HEK293 (cell line): ENCODE measurements at regions not wholly inside any gene's neighbourhood (a gene's known extent, or its start where the extent isn't known, plus 50 kb on each side); places are given as distances from the start of the nearest gene placed in this dataset.

Experiments
- CTCF ChIA-PET: fragments of 350-600 bp; formaldehyde crosslinking; extraction: SDS; loops from one replicate; lab custom pipeline; 2021; ENCODE audit warnings: antibody characterized with exemption; lab: Yijun Ruan, JAX
- POLR2A ChIA-PET: fragments of 300-600 bp; formaldehyde crosslinking; extraction: SDS; loops from one replicate; lab custom pipeline; 2020; ENCODE audit warnings: antibody characterized with exemption, inconsistent platforms; lab: Yijun Ruan, JAX
- H3K27ac ChIP-seq: fragments of 200-500 bp; sonication (Bioruptor generic); 2 replicates; pipeline ENCODE4 v1.5.1; 2014; ENCODE audit warnings: low read depth, low read length, control low read depth, inconsistent platforms; ENCODE audit errors: extremely low read depth
- H3K36me3 ChIP-seq, 2 experiments: fragments of 200-500 bp in 1 of 2; sonication (Bioruptor generic) in 1 of 2; 1 replicate in 1 of 2; 2 replicates in 1 of 2; pipeline ENCODE4 v1.5.1; 2014 to 2017; ENCODE audit warnings: inconsistent platforms in 2 of 2, low read length in 2 of 2; ENCODE audit not compliant: control insufficient read depth in 2 of 2, insufficient read depth in 1 of 2
- H3K4me1 ChIP-seq: fragments of 200-500 bp; sonication (Bioruptor generic); 2 replicates; pipeline ENCODE4 v1.5.1; 2014; ENCODE audit warnings: mild to moderate bottlenecking, low read length, inconsistent platforms; ENCODE audit not compliant: control insufficient read depth, insufficient read depth
- H3K4me3 ChIP-seq: 2 replicates; pipeline ENCODE4 v1.5.1; 2011; ENCODE audit warnings: low read depth, mild to moderate bottlenecking, control low read depth, low read length, moderate library complexity
- H3K9me3 ChIP-seq: fragments of 200-500 bp; sonication (Bioruptor generic); 2 replicates; pipeline ENCODE4 v1.5.1; 2014; ENCODE audit warnings: low read depth, low read length, inconsistent platforms; ENCODE audit not compliant: control insufficient read depth, insufficient read depth
- EGR2 ChIP-seq: fragments of 450-650 bp; formaldehyde crosslinking; IDR thresholded peaks from 2 replicates; pipeline ENCODE4 v1.5.1; 2016; ENCODE audit warnings: low read depth, missing biosample characterization, missing genetic modification characterization
- GLIS1 ChIP-seq: fragments of 450-650 bp; formaldehyde crosslinking; IDR thresholded peaks from 2 replicates; pipeline ENCODE4 v1.5.1; 2016; ENCODE audit warnings: missing biosample characterization, missing genetic modification characterization
- HOXD13 ChIP-seq: sonication (generic); formaldehyde crosslinking; IDR thresholded peaks from 2 replicates; pipeline ENCODE4 v1.8.0; 2022; ENCODE audit warnings: missing genetic modification reagents, borderline replicate concordance
- KLF10 ChIP-seq: fragments of 450-650 bp; IDR thresholded peaks from 2 replicates; pipeline ENCODE4 v1.5.1; 2018; ENCODE audit warnings: missing biosample characterization, mild to moderate bottlenecking, missing genetic modification characterization
- KLF16 ChIP-seq: fragments of 450-650 bp; formaldehyde crosslinking; IDR thresholded peaks from 2 replicates; pipeline ENCODE4 v1.5.1; 2017; ENCODE audit warnings: missing biosample characterization, missing genetic modification characterization
- KLF8 ChIP-seq: fragments of 450-650 bp; formaldehyde crosslinking; IDR thresholded peaks from 2 replicates; pipeline ENCODE4 v1.5.1; 2016; ENCODE audit warnings: missing biosample characterization, missing genetic modification characterization
- MYNN ChIP-seq: fragments of 450-650 bp; formaldehyde crosslinking; IDR thresholded peaks from 2 replicates; pipeline ENCODE4 v1.5.1; 2016; ENCODE audit warnings: missing biosample characterization, missing genetic modification characterization, borderline replicate concordance
- REST ChIP-seq: fragments of 450-650 bp; formaldehyde crosslinking; IDR thresholded peaks from 2 replicates; pipeline ENCODE4 v1.5.1; 2016; ENCODE audit warnings: missing biosample characterization, missing genetic modification characterization
- SCRT2 ChIP-seq: fragments of 450-650 bp; formaldehyde crosslinking; IDR thresholded peaks from 2 replicates; pipeline ENCODE4 v1.5.1; 2016; ENCODE audit warnings: missing biosample characterization, missing genetic modification characterization
- SP7 ChIP-seq: fragments of 450-650 bp; formaldehyde crosslinking; IDR thresholded peaks from 2 replicates; pipeline ENCODE4 v1.5.1; 2016; ENCODE audit warnings: missing biosample characterization, missing genetic modification characterization
- TSHZ1 ChIP-seq: fragments of 450-650 bp; formaldehyde crosslinking; IDR thresholded peaks from 2 replicates; pipeline ENCODE4 v1.5.1; 2016; ENCODE audit warnings: missing biosample characterization, missing genetic modification characterization, borderline replicate concordance
- ZNF335 ChIP-seq: fragments of 450-650 bp; formaldehyde crosslinking; conservative IDR thresholded peaks from 2 replicates; pipeline ENCODE4 v1.5.1; 2016; ENCODE audit warnings: missing biosample characterization, missing genetic modification characterization
- ZNF639 ChIP-seq: fragments of 450-650 bp; formaldehyde crosslinking; IDR thresholded peaks from 2 replicates; pipeline ENCODE4 v1.5.1; 2016; ENCODE audit warnings: missing biosample characterization, missing genetic modification characterization
- ZNF76 ChIP-seq: fragments of 450-650 bp; formaldehyde crosslinking; IDR thresholded peaks from 2 replicates; pipeline ENCODE4; 2016; ENCODE audit warnings: low read depth, missing biosample characterization, missing genetic modification characterization, borderline replicate concordance
- ZNF843 ChIP-seq: fragments of 450-650 bp; formaldehyde crosslinking; IDR thresholded peaks from 2 replicates; pipeline ENCODE4 v1.5.1; 2016; ENCODE audit warnings: missing biosample characterization, missing genetic modification characterization
- ZXDB ChIP-seq: fragments of 450-650 bp; formaldehyde crosslinking; IDR thresholded peaks from 2 replicates; pipeline ENCODE4 v1.5.1; 2016; ENCODE audit warnings: missing biosample characterization, missing genetic modification characterization

- TF ChIP-seq EGR2 (tag by site-specific recombination): peak; percentile 75
- TF ChIP-seq ZNF639 (tag by site-specific recombination): no peak
- TF ChIP-seq HOXD13 (CRISPR knock-in tag): no peak
- TF ChIP-seq SCRT2 (tag by site-specific recombination): peak; percentile 57
- TF ChIP-seq ZNF76: 0 out of 2 replicates have a peak, but pooled peaks have one; percentile 22
- peak; percentile 65; the same call in 1 of the 2 replicates for TF ChIP-seq ZNF335 (tag by site-specific recombination)
- no peak for TF ChIP-seq KLF16 (tag by site-specific recombination)
- no peak for TF ChIP-seq TSHZ1 (tag by site-specific recombination)
- no peak for TF ChIP-seq SP7 (tag by site-specific recombination)
- 0 out of 2 replicates have a peak, but pooled peaks have one; percentile 22 for TF ChIP-seq ZXDB (tag by site-specific recombination)
- no peak for TF ChIP-seq MYNN (tag by site-specific recombination)
- TF ChIP-seq REST (tag by site-specific recombination): no peak
- TF ChIP-seq ZNF843 (tag by site-specific recombination): no peak
- TF ChIP-seq KLF8 (tag by site-specific recombination): no peak
Observed at GRCh38 chr22:26892166-26893041, 235.0 kb downstream of the MIAT start (continued).

- Histone ChIP-seq H3K4me1 (peaks cover 12% of the 10 kb centered on the region), H3K27ac (no peak overlapping the region), H3K4me3 (no peak overlapping the region), H3K36me3 (no peaks in the 10 kb centered on the region), H3K9me3 (no peaks in the 10 kb centered on the region; the same call in 1 of the 2 replicates)
- CTCF ChIA-PET: interaction anchor here (1.0 kb wide), 1 partner anchor 54 kb away, joined by 3 read pairs; no protein-coding TSS in a partner anchor
- POLR2A ChIA-PET: no interaction called here
- TF ChIP-seq SP7 (tag by site-specific recombination) (peak; percentile 96), KLF10 (tag by site-specific recombination) (no peak), GLIS1 (tag by site-specific recombination) (peak; percentile 58)
Observed at GRCh38 chr22:26893173-26894110, 236.1 kb downstream of the MIAT start.
